HepG2 (cell line): ENCODE measurements at regions not wholly inside any gene's neighbourhood (a gene's known extent, or its start where the extent isn't known, plus 50 kb on each side); places are given as distances from the start of the nearest gene placed in this dataset.

Experiments
- ATAC-seq: fragments of 200-7000 bp; cut with Tn5 transposase; 3 replicates; pipeline ENCODE4 v1.9.1; 2020; ENCODE audit warnings: mild to moderate bottlenecking, moderate library complexity
- BruUV-seq: library from RNA; stranded (reverse); fragments of 400-500 nt; replicated peaks from 2 replicates; lab custom pipeline; 2021; lab: Mats Ljungman, UMichigan
- CTCF ChIA-PET: fragments of 300-600 bp; formaldehyde crosslinking; extraction: SDS; loops from one replicate; lab custom pipeline; 2021; ENCODE audit warnings: low total read pairs, inconsistent platforms, low intra/inter-chr PET ratio; lab: Yijun Ruan, JAX
- POLR2A ChIA-PET: fragments of 350-600 bp; sonication (Branson Sonifier 250); formaldehyde crosslinking; loops from one replicate; lab custom pipeline; 2020; ENCODE audit warnings: antibody characterized with exemption, inconsistent platforms; lab: Yijun Ruan, JAX
- DNase-seq: peaks from one replicate; pipeline ENCODE4 v3.0.0-alpha.2; 2015; ENCODE audit warnings: low spot score
- FAIRE-seq: peaks from 3 replicates; lab custom pipeline; 2011; peaks lifted over from hg19 to GRCh38; lab: Jason Lieb, UNC
- H2AFZ ChIP-seq: one replicate; pipeline ENCODE4 v1.6.1; 2011; ENCODE audit warnings: low read length, inconsistent platforms
- H3K27ac ChIP-seq: fragments of 300-600 bp; 3 replicates; pipeline ENCODE4 v1.8.0; 2011; ENCODE audit warnings: mixed run types, mild to moderate bottlenecking, mixed read lengths, low read length, inconsistent platforms; ENCODE audit not compliant: insufficient read depth; ENCODE audit errors: extremely low read length
- H3K27me3 ChIP-seq, 2 experiments: fragments of 200-600 bp in 1 of 2; 2 replicates in 1 of 2; 3 replicates in 1 of 2; pipeline versions ENCODE4 v1.6.0 to v1.8.0; 2011; ENCODE audit warnings: low read length in 2 of 2, mild to moderate bottlenecking in 2 of 2, moderate library complexity in 2 of 2, inconsistent platforms in 1 of 2; ENCODE audit not compliant: insufficient read depth in 2 of 2, control insufficient read depth in 1 of 2
- H3K36me3 ChIP-seq, 2 experiments: fragments of 200-600 bp in 1 of 2; replicated peaks in 1 of 2; 2 replicates in 1 of 2; 3 replicates in 1 of 2; pipeline versions ENCODE4 v1.5.1 to v1.8.0; 2011; ENCODE audit warnings: low read length in 2 of 2, inconsistent platforms in 1 of 2; ENCODE audit not compliant: insufficient read depth in 2 of 2, control insufficient read depth in 1 of 2
- H3K4me1 ChIP-seq: 2 replicates; pipeline ENCODE4 v1.5.1; 2012; ENCODE audit warnings: low read length, inconsistent platforms; ENCODE audit not compliant: insufficient read depth
- H3K4me2 ChIP-seq: 2 replicates; pipeline ENCODE4 v1.6.0; 2011; ENCODE audit warnings: low read depth, low read length, inconsistent platforms
- H3K4me3 ChIP-seq, 3 experiments: fragments of 200-600 bp in 1 of 3; sonication (generic), shearing (Covaris generic) in 1 of 3; replicated peaks in 1 of 3; 2 replicates each; pipeline ENCODE4 v1.5.1; 2011 to 2016; ENCODE audit warnings: low read length in 3 of 3, inconsistent platforms in 2 of 3, low read depth in 2 of 3, mild to moderate bottlenecking in 2 of 3, control low read depth in 1 of 3, mixed read lengths in 1 of 3; ENCODE audit not compliant: insufficient read depth in 1 of 3
- H3K79me2 ChIP-seq: one replicate; pipeline ENCODE4 v1.6.1; 2011; ENCODE audit warnings: low read length, inconsistent platforms; ENCODE audit not compliant: insufficient read depth
- H3K9ac ChIP-seq: 2 replicates; pipeline ENCODE4 v1.6.0; 2011; ENCODE audit warnings: mild to moderate bottlenecking, low read depth, low read length, inconsistent platforms; ENCODE audit not compliant: insufficient read depth
- H3K9me3 ChIP-seq: 2 replicates; pipeline ENCODE4 v1.5.1; 2012; ENCODE audit warnings: mild to moderate bottlenecking, low read length
- H4K20me1 ChIP-seq: 2 replicates; pipeline ENCODE4 v1.6.0; 2011; ENCODE audit warnings: inconsistent platforms, mild to moderate bottlenecking, low read length, moderate library complexity; ENCODE audit not compliant: insufficient read depth
- LCORL ChIP-seq, 2 experiments: fragments of 450-650 bp in 1 of 2; sonication (generic) in 1 of 2; formaldehyde crosslinking in 1 of 2; IDR thresholded peaks; 2 replicates each; pipeline versions ENCODE4 v1.5.0 to v1.6.1; 2017 to 2020; ENCODE audit warnings: antibody characterized with exemption in 1 of 2, missing genetic modification reagents in 1 of 2
- MYPOP ChIP-seq: sonication (generic); formaldehyde crosslinking; IDR thresholded peaks from 2 replicates; pipeline ENCODE4 v1.8.1; 2023; ENCODE audit warnings: mild to moderate bottlenecking, moderate library complexity, missing genetic modification reagents
- U2AF1 ChIP-seq: fragments of 200-400 bp; formaldehyde crosslinking; optimal IDR thresholded peaks from 2 replicates; pipeline ENCODE3; 2017; ENCODE audit warnings: mild to moderate bottlenecking, low read depth, low read length
- ZNF800 ChIP-seq: sonication (generic); formaldehyde crosslinking; IDR thresholded peaks from 2 replicates; pipeline ENCODE4 v1.4.0; 2020; ENCODE audit warnings: missing genetic modification reagents
- WGBS: methylation state at CpG from one replicate; pipeline ENCODE4 v1.1.6; 2017; ENCODE audit warnings: low lambda C conversion rate; 5-methylcytosine and 5-hydroxymethylcytosine counted together
- in situ Hi-C: cut with HindIII; loops from 2 replicates; pipeline ENCODE4 v1.10.0; 2017; ENCODE audit warnings: low pct_unique_long_range_greater_than_20kb; ENCODE audit not compliant: extremely low pct_ligation_motif_present
- intact Hi-C: fragments of 100-400 bp; cut with micrococcal nuclease; formaldehyde crosslinking; loops from one replicate; pipeline ENCODE4 v1.10.0; 2022; ENCODE audit not compliant: unreplicated experiment

- TF ChIP-seq U2AF1 (no peak), LCORL (IDR thresholded peaks at IDR 0.05) (no peak), LCORL (CRISPR knock-in tag; IDR thresholded peaks at IDR 0.05) (no peak)
Measured at GRCh38 chr10:10498781-10499180, 518.9 kb upstream of the CELF2 start (continued).

- no peak for DNase-seq
- 4% methylated on average over 2 of the region's 2 CpGs for WGBS
- no peaks in the 10 kb centered on the region for H3K27me3 ChIP-seq
- peaks cover 86% of the 10 kb centered on the region for H3K9me3 ChIP-seq
- TF ChIP-seq ZNF800 (CRISPR knock-in tag): no peak
- no peak for TF ChIP-seq MYPOP (CRISPR knock-in tag)
- H3K4me1 ChIP-seq: no peaks in the 10 kb centered on the region
- no peak for ATAC-seq
- BruUV-seq: no TSS peak
- no peaks in the 10 kb centered on the region for H3K79me2 ChIP-seq
- no peak overlapping the region for H2AFZ ChIP-seq
- H3K27ac ChIP-seq: no peak overlapping the region
- FAIRE-seq: no peak
- H3K9ac ChIP-seq: no peak overlapping the region
- in situ Hi-C loops (no loop called here), intact Hi-C loops (no loop called here)
- CTCF ChIA-PET: no interaction called here
- no peak overlapping the region for H3K4me2 ChIP-seq
- POLR2A ChIA-PET: no interaction called here
- no peaks in the 10 kb centered on the region for H3K36me3 ChIP-seq
- H4K20me1 ChIP-seq: no peaks in the 10 kb centered on the region
- no peak overlapping the region for H3K4me3 ChIP-seq
Measured at GRCh38 chr10:10499839-10500238, 517.8 kb upstream of the CELF2 start.
